Calu3 (cell line): ENCODE measurements at regions not wholly inside any gene's neighbourhood (a gene's known extent, or its start where the extent isn't known, plus 50 kb on each side); places are given as distances from the start of the nearest gene placed in this dataset.

ENCODE experiments used
- BruUV-seq: library from RNA; stranded (reverse); fragments of 400-500 nt; replicated peaks from 2 replicates; lab custom pipeline; 2021; lab: Mats Ljungman, UMichigan
- CTCF ChIA-PET: fragments of 300-600 bp; sonication (Branson Sonifier 250); formaldehyde crosslinking; loops from one replicate; lab custom pipeline; 2022; ENCODE audit warnings: antibody characterized with exemption; lab: Charles Lee
- DNase-seq: peaks from one replicate; pipeline ENCODE4 v3.0.0; 2022
- H3K27ac Mint-ChIP-seq: one replicate; pipeline ENCODE4 v1.8.0; 2022; ENCODE audit warnings: mixed read lengths; ENCODE audit not compliant: unreplicated experiment
- H3K27me3 Mint-ChIP-seq: one replicate; pipeline ENCODE4 v1.8.0; 2022; ENCODE audit warnings: mixed read lengths; ENCODE audit not compliant: unreplicated experiment
- H3K36me3 Mint-ChIP-seq: one replicate; pipeline ENCODE4 v1.8.0; 2022; ENCODE audit warnings: mild to moderate bottlenecking, moderate library complexity, mixed read lengths; ENCODE audit not compliant: insufficient read depth, unreplicated experiment
- H3K4me1 Mint-ChIP-seq: one replicate; pipeline ENCODE4 v1.8.0; 2022; ENCODE audit warnings: mild to moderate bottlenecking, low read depth, mixed read lengths; ENCODE audit not compliant: unreplicated experiment
- H3K4me3 Mint-ChIP-seq: one replicate; pipeline ENCODE4 v1.8.0; 2022; ENCODE audit warnings: mild to moderate bottlenecking, low read depth, moderate library complexity, mixed read lengths; ENCODE audit not compliant: unreplicated experiment
- H3K9me3 Mint-ChIP-seq: one replicate; pipeline ENCODE4 v1.8.0; 2022; ENCODE audit warnings: low read depth, mixed read lengths; ENCODE audit not compliant: unreplicated experiment
- CTCF ChIP-seq: fragments of 200-600 bp; IDR thresholded peaks from one replicate; pipeline ENCODE4 v1.8.0; 2022; ENCODE audit warnings: antibody characterized with exemption; ENCODE audit not compliant: unreplicated experiment
- intact Hi-C: fragments of 100-400 bp; cut with micrococcal nuclease; formaldehyde crosslinking; loops from one replicate; pipeline ENCODE4 v1.10.0; 2022; ENCODE audit not compliant: unreplicated experiment

- H3K27ac Mint-ChIP-seq, result no peak overlapping the region
- intact Hi-C loops, result no loop called here
- DNase-seq, result no peak
- CTCF ChIA-PET, result interaction anchor here (1.4 kb wide), 1 partner anchor 12 kb away, joined by 3 read pairs; no protein-coding TSS in a partner anchor
- no TSS peak for BruUV-seq
- no peaks in the 10 kb centered on the region for H3K4me1 Mint-ChIP-seq
- no peak for TF ChIP-seq CTCF
- no peaks in the 10 kb centered on the region for H3K36me3 Mint-ChIP-seq
- H3K4me3 Mint-ChIP-seq, result no peak overlapping the region
- no peaks in the 10 kb centered on the region for H3K27me3 Mint-ChIP-seq
- H3K9me3 Mint-ChIP-seq, result no peaks in the 10 kb centered on the region
Observed at GRCh38 chr1:238944028-238944427, 442.3 kb upstream of the CHRM3 start.

GRCh38 chr1:238927899-238928298 lies 458.5 kb upstream of the CHRM3 start:
- Mint-ChIP-seq H3K36me3 (no peaks in the 10 kb centered on the region), H3K4me1 (no peaks in the 10 kb centered on the region), H3K27me3 (no peaks in the 10 kb centered on the region), H3K4me3 (no peak overlapping the region), H3K9me3 (peaks cover 8% of the 10 kb centered on the region), H3K27ac (no peak overlapping the region)
- no peak for DNase-seq
- BruUV-seq, result no TSS peak
- intact Hi-C loops, result no loop called here
- no peak for TF ChIP-seq CTCF
- CTCF ChIA-PET, result no interaction called here

- DNase-seq, result no peak
- H3K4me1 Mint-ChIP-seq, result peaks cover 9% of the 10 kb centered on the region
- H3K27me3 Mint-ChIP-seq, result no peaks in the 10 kb centered on the region
- no peak overlapping the region for H3K4me3 Mint-ChIP-seq
- H3K36me3 Mint-ChIP-seq, result no peaks in the 10 kb centered on the region
- intact Hi-C loops, result no loop called here
- TF ChIP-seq CTCF, result no peak
- BruUV-seq, result no TSS peak
- H3K27ac Mint-ChIP-seq, result no peak overlapping the region
- peaks cover 6% of the 10 kb centered on the region for H3K9me3 Mint-ChIP-seq
- CTCF ChIA-PET, result no interaction called here
Observed at GRCh38 chr1:238916828-238917227, 469.5 kb upstream of the CHRM3 start.

GRCh38 chr1:238914346-238914745 lies 472.0 kb upstream of the CHRM3 start:
- no peak overlapping the region for H3K4me3 Mint-ChIP-seq
- H3K27me3 Mint-ChIP-seq, result no peaks in the 10 kb centered on the region
- H3K36me3 Mint-ChIP-seq, result no peaks in the 10 kb centered on the region
- H3K27ac Mint-ChIP-seq, result no peak overlapping the region
- CTCF ChIA-PET, result no interaction called here
- intact Hi-C loops, result no loop called here
- H3K9me3 Mint-ChIP-seq, result peaks cover 11% of the 10 kb centered on the region
- peaks cover 9% of the 10 kb centered on the region for H3K4me1 Mint-ChIP-seq
- DNase-seq, result no peak
- no peak for TF ChIP-seq CTCF
- BruUV-seq, result no TSS peak
